Fibroblast of pulmonary artery (primary cell): ENCODE measurements at regions not wholly inside any gene's neighbourhood (a gene's known extent, or its start where the extent isn't known, plus 50 kb on each side); places are given as distances from the start of the nearest gene placed in this dataset.

ENCODE experiments used
- DNase-seq: peaks from one replicate; pipeline ENCODE4 v3.0.0-alpha.2; 2010; ENCODE audit warnings: low read depth
- H3K4me3 ChIP-seq: replicated peaks from 2 replicates; pipeline ENCODE4 v1.5.1; 2011; ENCODE audit warnings: low read depth, mild to moderate bottlenecking, control low read depth, low read length, moderate library complexity
- CTCF ChIP-seq: IDR thresholded peaks from 2 replicates; pipeline ENCODE4 v1.5.1; 2011; ENCODE audit warnings: mild to moderate bottlenecking, control low read depth, low read length, inconsistent platforms; ENCODE audit errors: missing control alignments

GRCh38 chr6:11961923-11962322, 50.2 kb upstream of the HIVEP1 start:
- no peak overlapping the region for H3K4me3 ChIP-seq
- no peak for DNase-seq

GRCh38 chr6:11960909-11961779, 51.0 kb upstream of the HIVEP1 start:
- H3K4me3 ChIP-seq, result no peak overlapping the region
- DNase-seq, result no peak
- TF ChIP-seq CTCF, result no peak

More at GRCh38 chr6:11961923-11962322, 50.2 kb upstream of the HIVEP1 start:
- no peak for TF ChIP-seq CTCF

GRCh38 chr6:11956781-11957180, 55.3 kb upstream of the HIVEP1 start:
- no peak for TF ChIP-seq CTCF
- DNase-seq, result no peak
- no peak overlapping the region for H3K4me3 ChIP-seq

GRCh38 chr6:11953641-11954040, 58.5 kb upstream of the HIVEP1 start:
- no peak for DNase-seq
- TF ChIP-seq CTCF, result no peak
- H3K4me3 ChIP-seq, result no peak overlapping the region

GRCh38 chr6:11952316-11952715, 59.8 kb upstream of the HIVEP1 start:
- TF ChIP-seq CTCF, result no peak
- DNase-seq, result no peak
- H3K4me3 ChIP-seq, result no peak overlapping the region

- TF ChIP-seq CTCF, result no peak
- no peak for DNase-seq
- no peak overlapping the region for H3K4me3 ChIP-seq
Observed at GRCh38 chr6:11951868-11952267, 60.2 kb upstream of the HIVEP1 start.

GRCh38 chr6:11950109-11950508, 62.0 kb upstream of the HIVEP1 start:
- H3K4me3 ChIP-seq, result no peak overlapping the region
- DNase-seq, result no peak
- no peak for TF ChIP-seq CTCF
